ENCODE measurements at regions not wholly inside any gene's neighbourhood (a gene's known extent, or its start where the extent isn't known, plus 50 kb on each side); places are given as distances from the start of the nearest gene placed in this dataset.

GRCh38 chr2:34261701-34262100 lies 662.6 kb upstream of the FAM98A start:
- TF ChIP-seq MAX (CRISPR knock-in tag; IDR thresholded peaks at IDR 0.05) (no peak), NFATC4 (CRISPR knock-in tag; IDR thresholded peaks at IDR 0.05) (no peak), NR1H2 (CRISPR knock-in tag; IDR thresholded peaks at IDR 0.05) (no peak), AFF4 (CRISPR knock-in tag; IDR thresholded peaks at IDR 0.05; ENCODE audit: borderline replicate concordance) (no peak), ZNF423 (CRISPR knock-in tag; IDR thresholded peaks at IDR 0.05) (no peak)

Data from WTC11 (cell line).